GM19035 (cell line): ENCODE measurements at regions not wholly inside any gene's neighbourhood (a gene's known extent, or its start where the extent isn't known, plus 50 kb on each side); places are given as distances from the start of the nearest gene placed in this dataset.

ENCODE experiments used
- ATAC-seq: cut with Tn5 transposase; IDR thresholded peaks from one replicate; pipeline ENCODE4 v1.9.1; 2021; ENCODE audit not compliant: unreplicated experiment

- no peak for ATAC-seq
Observed at GRCh38 chr2:181766129-181766528, 85.8 kb upstream of the NEUROD1 start.

- ATAC-seq, result no peak
Observed at GRCh38 chr2:181770150-181770549, 89.8 kb upstream of the NEUROD1 start.

- ATAC-seq, result no peak
Observed at GRCh38 chr2:181771356-181771755, 91.0 kb upstream of the NEUROD1 start.

GRCh38 chr2:181772334-181772733 is 92.0 kb upstream of the NEUROD1 start:
- no peak for ATAC-seq

GRCh38 chr2:181772777-181773176 is 92.5 kb upstream of the NEUROD1 start:
- no peak for ATAC-seq

GRCh38 chr2:181774685-181775084 is 94.4 kb upstream of the NEUROD1 start:
- ATAC-seq, result peak; percentile 69

- ATAC-seq, result no peak
Observed at GRCh38 chr2:181776336-181776735, 96.0 kb upstream of the NEUROD1 start.

- ATAC-seq, result no peak
Observed at GRCh38 chr2:181777734-181778133, 97.4 kb upstream of the NEUROD1 start.

- no peak for ATAC-seq
Observed at GRCh38 chr2:181778621-181779201, 98.4 kb upstream of the NEUROD1 start.

GRCh38 chr2:181779288-181780021 is 99.1 kb upstream of the NEUROD1 start:
- no peak for ATAC-seq

- ATAC-seq, result no peak
Observed at GRCh38 chr2:181780047-181780651, 99.8 kb upstream of the NEUROD1 start.

GRCh38 chr2:181780657-181781056 is 100.3 kb upstream of the NEUROD1 start:
- ATAC-seq, result no peak

- peak; percentile 44 for ATAC-seq
Observed at GRCh38 chr2:181781078-181781786, 100.9 kb upstream of the NEUROD1 start.

GRCh38 chr2:181782660-181783059 is 102.3 kb upstream of the NEUROD1 start:
- no peak for ATAC-seq

GRCh38 chr2:181784556-181784955 is 104.2 kb upstream of the NEUROD1 start:
- ATAC-seq, result no peak

- no peak for ATAC-seq
Observed at GRCh38 chr2:181785691-181786344, 105.5 kb upstream of the NEUROD1 start.

GRCh38 chr2:181786371-181787228 is 104.9 kb upstream of the ITPRID2 start:
- no peak for ATAC-seq

GRCh38 chr2:181787310-181788048 is 104.1 kb upstream of the ITPRID2 start:
- ATAC-seq, result no peak

- no peak for ATAC-seq
Observed at GRCh38 chr2:181788897-181789555, 102.5 kb upstream of the ITPRID2 start.
